ENCODE measurements at regions not wholly inside any gene's neighbourhood (a gene's known extent, or its start where the extent isn't known, plus 50 kb on each side); places are given as distances from the start of the nearest gene placed in this dataset.

DNA sequence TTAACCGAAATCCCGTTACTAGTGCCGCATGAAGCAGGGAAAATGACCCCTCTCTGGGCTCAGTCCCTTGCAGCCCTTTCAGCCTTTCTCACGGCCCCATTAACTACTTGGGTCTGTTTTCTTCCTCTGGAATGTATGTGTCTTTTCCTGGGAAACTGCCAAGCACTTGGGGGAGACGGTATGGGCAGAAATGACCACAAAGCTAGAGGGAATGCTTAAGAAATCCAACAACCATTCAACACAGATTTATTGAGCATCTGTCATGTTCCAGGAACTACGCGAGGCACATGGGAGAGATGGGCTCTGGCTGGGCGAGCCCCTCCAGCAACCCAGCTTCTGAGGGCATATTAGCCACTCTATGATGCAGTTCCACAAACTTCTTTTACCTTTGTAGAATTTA is 462.6 kb downstream of the BUD13 start:
- TF ChIP-seq CTCF (IDR thresholded peaks at IDR 0.05) (no peak), SIN3A (IDR thresholded peaks at IDR 0.05; ENCODE audit: borderline replicate concordance, insufficient read depth, low read depth, low read length) (no peak), REST (IDR thresholded peaks at IDR 0.05; ENCODE audit: insufficient read depth in 1 of 2, low read depth in 2 of 2, low read length in 1 of 2) (no peak), TCF7L2 (IDR thresholded peaks at IDR 0.05; ENCODE audit: low read depth, low read length) (no peak)
- ChIA-PET CTCF (no interaction called here), POLR2A (no interaction called here)
- no peak overlapping the region for H3K27ac ChIP-seq (ENCODE audit: low read length)
- in situ Hi-C loops (cut with HindIII; ENCODE audit: low pct_unique_long_range_greater_than_20kb, low sequenced_read_pairs): no loop called here
- H3K9me3 ChIP-seq (ENCODE audit: control insufficient read depth, insufficient read depth, low read depth, low read length): no peaks in the 10 kb centered on the region
- no TSS peak for BruUV-seq (replicated peaks)
- H3K4me3 ChIP-seq (ENCODE audit: low read depth in 2 of 2, low read length in 2 of 2): no peak overlapping the region
- no peaks in the 10 kb centered on the region for H3K36me3 ChIP-seq (ENCODE audit: control insufficient read depth, insufficient read depth, low read length)
- no peaks in the 10 kb centered on the region for H3K4me1 ChIP-seq (ENCODE audit: control insufficient read depth, insufficient read depth, low read length)
- ATAC-seq: no peak
- intact Hi-C loops (cut with micrococcal nuclease; ENCODE audit: unreplicated experiment): no loop called here
- no peak for DNase-seq (ENCODE audit: low read depth, low spot score)
- peaks cover 2% of the 10 kb centered on the region for H3K27me3 ChIP-seq (ENCODE audit: control insufficient read depth, insufficient read depth, low read length)

DNA sequence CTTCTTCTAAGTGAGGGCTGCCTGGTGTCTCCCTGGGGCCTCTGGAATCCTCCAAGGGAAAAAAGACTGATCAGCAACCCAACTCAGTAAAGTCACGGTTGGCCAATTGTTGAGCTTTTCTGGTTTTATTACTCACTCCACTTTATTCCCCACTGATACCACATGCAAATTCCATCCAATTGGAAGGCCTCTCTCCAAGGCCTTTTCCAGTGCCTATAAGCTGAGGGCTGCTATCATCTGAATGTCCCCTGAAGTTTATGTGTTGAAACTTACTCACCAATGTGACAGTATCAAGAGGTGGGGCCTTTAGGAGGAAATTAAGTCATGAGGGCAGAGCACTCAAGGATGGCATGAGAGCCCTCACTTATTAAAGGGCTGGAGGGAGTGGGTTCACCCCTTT is 463.3 kb downstream of the BUD13 start:
- no peak for TF ChIP-seq REST (IDR thresholded peaks at IDR 0.05; ENCODE audit: insufficient read depth in 1 of 2, low read depth in 2 of 2, low read length in 1 of 2)
- no peak for TF ChIP-seq CTCF (IDR thresholded peaks at IDR 0.05)
- in situ Hi-C loops (cut with HindIII; ENCODE audit: low pct_unique_long_range_greater_than_20kb, low sequenced_read_pairs): no loop called here
- intact Hi-C loops (cut with micrococcal nuclease; ENCODE audit: unreplicated experiment): no loop called here
- Histone ChIP-seq H3K4me3 (ENCODE audit: low read depth in 2 of 2, low read length in 2 of 2) (no peak overlapping the region), H3K27ac (ENCODE audit: low read length) (no peak overlapping the region), H3K36me3 (ENCODE audit: control insufficient read depth, insufficient read depth, low read length) (no peaks in the 10 kb centered on the region), H3K9me3 (ENCODE audit: control insufficient read depth, insufficient read depth, low read depth, low read length) (no peaks in the 10 kb centered on the region), H3K27me3 (ENCODE audit: control insufficient read depth, insufficient read depth, low read length) (peaks cover 2% of the 10 kb centered on the region), H3K4me1 (ENCODE audit: control insufficient read depth, insufficient read depth, low read length) (no peaks in the 10 kb centered on the region)
- no peak for DNase-seq (ENCODE audit: low read depth, low spot score)
- ATAC-seq: no peak
- ChIA-PET POLR2A (no interaction called here), CTCF (interaction anchor here (0.6 kb wide), 1 partner anchor 11 kb away, joined by 3 read pairs; no protein-coding TSS in a partner anchor)
- no TSS peak for BruUV-seq (replicated peaks)
